ENCODE measurements at regions not wholly inside any gene's neighbourhood (a gene's known extent, or its start where the extent isn't known, plus 50 kb on each side); places are given as distances from the start of the nearest gene placed in this dataset.
A peak's percentile ranks its signal among the peaks of the same experiment; 100 is the strongest.
"Not testable (repeated sequence)": the region's sequence is repeated elsewhere in the genome, so short reads cannot be mapped to it uniquely, and the experiment has no call there.

DNA sequence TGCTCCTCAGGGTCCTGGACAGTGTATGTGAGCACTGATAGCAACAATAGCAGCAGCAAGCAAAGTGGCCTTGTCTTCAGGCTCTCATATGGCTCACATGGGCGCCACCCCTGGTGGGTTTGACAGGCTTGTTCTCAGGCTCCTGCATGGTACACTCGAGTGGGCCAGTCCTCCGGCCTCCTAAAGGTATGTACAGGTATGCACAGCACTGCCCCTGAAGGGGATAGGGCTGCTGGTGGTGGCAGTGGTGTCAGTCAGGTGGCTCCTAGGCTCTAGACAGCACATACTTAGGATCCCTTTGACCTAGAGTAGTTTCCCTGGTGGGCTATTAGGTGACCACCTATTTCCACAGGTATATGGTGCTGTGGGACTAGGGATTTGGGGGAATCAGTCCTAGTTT lies 79.8 kb downstream of the LGALS9B start:
- not testable (repeated sequence) for DNase-seq

DNA sequence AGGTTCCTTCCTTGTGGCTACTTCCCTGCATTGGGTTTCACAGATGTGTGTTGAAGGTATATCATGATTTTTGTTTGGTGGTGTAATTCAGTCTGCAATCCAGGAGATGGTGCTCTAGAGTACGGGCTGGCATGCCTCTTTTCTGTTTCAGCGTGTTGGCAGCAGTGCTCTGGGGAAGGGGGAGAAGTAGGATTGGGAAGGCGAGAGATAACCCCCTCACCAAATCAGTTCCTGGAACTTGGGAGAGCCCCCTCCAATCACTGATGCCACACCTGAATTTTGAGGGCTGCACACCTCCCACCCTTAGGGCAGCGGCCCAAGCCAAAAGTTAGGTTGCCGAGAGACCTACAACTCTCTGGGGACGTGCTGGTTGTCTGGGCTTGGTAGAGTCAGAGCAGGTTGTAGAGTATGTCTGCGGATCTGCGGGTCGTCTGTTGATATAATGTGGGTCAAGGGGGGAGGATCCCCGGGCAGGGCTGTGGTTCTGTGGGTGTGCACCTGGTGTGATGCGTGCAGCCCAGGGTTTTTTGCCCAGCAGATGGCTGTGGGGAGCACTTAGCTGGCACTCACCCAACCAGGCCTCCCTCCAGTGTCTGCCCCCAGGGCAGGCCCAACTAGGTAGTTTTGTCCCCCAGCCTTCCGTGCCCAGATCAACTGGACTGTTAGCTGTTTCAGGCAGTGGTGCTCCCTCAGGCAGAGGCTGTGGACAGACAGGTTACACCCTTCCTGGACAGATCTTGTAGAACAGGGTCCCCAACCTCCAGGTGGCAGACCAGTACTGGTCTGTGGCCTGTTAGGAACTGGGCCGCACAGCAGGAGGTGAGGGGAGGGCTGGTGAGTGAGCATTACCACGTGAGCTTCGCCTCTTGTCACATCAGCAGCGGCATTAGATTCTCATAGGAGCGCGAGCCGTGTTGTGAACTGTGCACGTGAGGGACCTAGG lies 85.7 kb downstream of the LGALS9B start:
- peak; percentile 77 for DNase-seq

DNA sequence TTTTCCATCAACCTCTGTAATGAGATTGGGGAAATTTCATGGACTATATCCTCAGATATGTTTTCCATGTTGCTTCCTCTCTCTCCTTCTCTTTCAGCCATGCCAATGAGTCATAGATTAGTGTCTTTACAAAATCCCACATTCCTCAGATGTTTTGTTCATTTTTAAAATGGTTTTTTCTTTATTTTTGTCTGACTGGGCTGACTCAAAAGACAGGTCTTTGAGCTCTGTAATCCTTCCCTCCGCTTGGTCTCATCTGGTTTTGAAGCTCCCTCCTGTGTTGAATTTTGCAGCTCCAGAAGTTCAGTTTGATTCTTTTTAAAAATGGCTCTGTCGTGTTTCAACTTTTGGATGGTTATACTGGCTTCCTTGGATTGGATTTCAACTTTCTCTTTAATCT lies 86.7 kb downstream of the LGALS9B start:
- not testable (repeated sequence) for DNase-seq

DNA sequence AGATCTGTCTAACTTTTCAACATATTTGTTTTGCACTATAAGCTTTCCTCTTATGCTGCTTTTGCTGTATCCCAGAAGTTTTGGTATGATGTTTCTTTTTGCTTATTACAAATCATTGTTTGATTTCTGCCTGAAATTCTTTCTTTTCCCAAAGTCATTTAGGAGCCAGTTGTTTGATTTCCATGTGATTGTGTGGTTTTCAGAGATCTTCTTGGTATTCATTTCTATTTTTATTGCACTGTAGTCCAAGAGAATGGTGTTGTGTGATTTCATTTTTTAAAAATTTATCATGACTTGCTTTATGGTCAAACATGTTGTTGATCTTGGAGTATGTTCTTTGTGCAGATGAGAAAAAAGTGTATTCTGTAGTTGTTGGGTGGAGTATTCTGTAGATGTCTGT lies 88.1 kb downstream of the LGALS9B start:
- not testable (repeated sequence) for DNase-seq

DNA sequence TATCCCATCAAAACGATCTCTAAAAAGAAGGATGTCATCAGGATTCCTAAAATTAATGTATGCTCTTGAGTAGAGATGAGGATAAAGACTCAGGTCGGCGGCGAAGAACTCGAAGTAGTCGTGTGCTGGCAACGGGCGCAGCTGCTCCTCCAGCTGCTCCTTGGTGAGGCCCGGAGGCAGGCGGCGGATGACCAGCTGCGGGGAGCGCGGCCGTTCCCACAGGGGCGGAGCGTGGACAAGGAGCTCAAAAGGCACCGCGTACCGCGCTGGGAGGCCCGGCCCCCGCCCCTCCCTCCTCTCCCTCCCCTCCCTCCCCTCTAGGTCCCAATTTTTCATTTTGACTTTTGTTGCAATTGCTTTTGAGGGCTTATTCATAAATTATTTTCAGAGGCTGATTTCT lies 90.7 kb downstream of the LGALS9B start:
- DNase-seq = peak; percentile 53

DNA sequence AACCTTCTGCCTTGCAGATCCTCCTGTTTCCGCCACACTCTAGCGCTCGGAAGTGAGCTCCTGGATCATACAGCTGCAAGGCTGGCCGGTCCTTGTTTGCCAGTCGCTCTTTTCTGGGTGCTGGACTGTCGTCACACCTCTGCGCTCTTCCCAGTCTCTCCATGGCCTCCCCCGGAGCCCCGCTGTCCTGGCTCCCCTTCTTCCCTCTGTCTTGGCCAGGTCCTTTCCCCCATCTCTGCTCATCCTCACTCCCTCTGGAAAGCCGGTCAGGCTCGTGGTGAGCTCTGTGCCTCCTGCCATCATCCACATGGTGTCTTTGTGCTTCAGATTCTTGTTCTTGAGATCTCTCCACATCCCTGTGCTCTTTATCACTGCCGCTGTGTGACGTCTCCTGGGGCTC lies 91.6 kb downstream of the LGALS9B start:
- DNase-seq = peak; percentile 1

Data from eye (tissue), 1 donor.